ENCODE measurements at regions not wholly inside any gene's neighbourhood (a gene's known extent, or its start where the extent isn't known, plus 50 kb on each side); places are given as distances from the start of the nearest gene placed in this dataset.
A peak's percentile ranks its signal among the peaks of the same experiment; 100 is the strongest.

DNA sequence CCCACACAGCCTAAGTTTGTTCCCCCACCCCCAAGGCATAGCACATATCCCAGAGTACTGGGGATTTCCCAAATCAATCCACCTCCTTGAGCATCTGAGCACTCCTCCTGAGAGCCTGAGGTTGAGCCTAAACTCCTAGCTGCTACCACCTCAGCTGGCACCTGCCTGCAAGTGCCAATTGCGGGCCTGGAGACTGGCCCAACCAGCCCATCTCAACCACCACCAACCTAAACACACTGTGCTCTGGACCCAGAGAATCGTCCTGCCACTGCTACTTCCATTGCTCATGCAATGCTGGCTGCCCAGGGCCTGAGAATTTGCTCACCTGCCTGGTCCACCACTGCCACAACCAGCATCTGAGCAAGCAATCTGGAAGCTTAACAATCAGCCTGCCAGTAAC is 177.1 kb downstream of the FGF13 start:
- Mint-ChIP-seq H3K9me3 (peaks cover 9% of the 10 kb centered on the region), H3K4me1 (no peaks in the 10 kb centered on the region), H3K4me3 (no peak overlapping the region), H3K27ac (no peak overlapping the region), H3K27me3 (ENCODE audit: low read depth, poor library complexity) (peaks cover 3% of the 10 kb centered on the region), H3K36me3 (ENCODE audit: low read depth) (no peaks in the 10 kb centered on the region)
- TF ChIP-seq, protein P1, sequence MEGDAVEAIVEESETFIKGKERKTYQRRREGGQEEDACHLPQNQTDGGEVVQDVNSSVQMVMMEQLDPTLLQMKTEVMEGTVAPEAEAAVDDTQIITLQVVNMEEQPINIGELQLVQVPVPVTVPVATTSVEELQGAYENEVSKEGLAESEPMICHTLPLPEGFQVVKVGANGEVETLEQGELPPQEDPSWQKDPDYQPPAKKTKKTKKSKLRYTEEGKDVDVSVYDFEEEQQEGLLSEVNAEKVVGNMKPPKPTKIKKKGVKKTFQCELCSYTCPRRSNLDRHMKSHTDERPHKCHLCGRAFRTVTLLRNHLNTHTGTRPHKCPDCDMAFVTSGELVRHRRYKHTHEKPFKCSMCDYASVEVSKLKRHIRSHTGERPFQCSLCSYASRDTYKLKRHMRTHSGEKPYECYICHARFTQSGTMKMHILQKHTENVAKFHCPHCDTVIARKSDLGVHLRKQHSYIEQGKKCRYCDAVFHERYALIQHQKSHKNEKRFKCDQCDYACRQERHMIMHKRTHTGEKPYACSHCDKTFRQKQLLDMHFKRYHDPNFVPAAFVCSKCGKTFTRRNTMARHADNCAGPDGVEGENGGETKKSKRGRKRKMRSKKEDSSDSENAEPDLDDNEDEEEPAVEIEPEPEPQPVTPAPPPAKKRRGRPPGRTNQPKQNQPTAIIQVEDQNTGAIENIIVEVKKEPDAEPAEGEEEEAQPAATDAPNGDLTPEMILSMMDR (IDR thresholded peaks at IDR 0.05): no peak
- DNase-seq: no peak

DNA sequence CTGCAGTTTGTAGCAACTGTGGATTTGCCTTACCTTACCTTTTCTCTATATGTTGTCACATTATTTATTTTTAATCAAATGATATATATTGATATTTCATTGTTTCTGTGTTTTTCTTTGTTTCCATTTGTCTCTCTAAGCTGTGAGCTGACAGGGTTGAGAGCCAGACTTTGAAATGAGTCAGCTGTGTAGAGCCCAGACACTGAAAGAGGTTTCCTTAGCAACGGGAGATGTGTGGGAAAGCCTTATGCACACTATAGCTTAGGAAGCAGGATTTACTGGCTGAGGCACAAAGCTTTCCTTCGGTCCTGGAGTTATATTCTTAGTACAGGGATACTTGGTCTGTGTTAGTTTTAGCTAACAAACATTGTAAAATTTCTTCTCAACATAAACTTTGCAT is 192.2 kb downstream of the FGF13 start:
- TF ChIP-seq, protein P1 (IDR thresholded peaks at IDR 0.05): no peak
- H3K9me3 Mint-ChIP-seq: peaks cover 5% of the 10 kb centered on the region
- no peaks in the 10 kb centered on the region for H3K4me1 Mint-ChIP-seq
- H3K27ac Mint-ChIP-seq: no peak overlapping the region
- H3K4me3 Mint-ChIP-seq: no peak overlapping the region
- H3K27me3 Mint-ChIP-seq (ENCODE audit: low read depth, poor library complexity): no peaks in the 10 kb centered on the region
- DNase-seq: peak; percentile 2
- H3K36me3 Mint-ChIP-seq (ENCODE audit: low read depth): no peaks in the 10 kb centered on the region

DNA sequence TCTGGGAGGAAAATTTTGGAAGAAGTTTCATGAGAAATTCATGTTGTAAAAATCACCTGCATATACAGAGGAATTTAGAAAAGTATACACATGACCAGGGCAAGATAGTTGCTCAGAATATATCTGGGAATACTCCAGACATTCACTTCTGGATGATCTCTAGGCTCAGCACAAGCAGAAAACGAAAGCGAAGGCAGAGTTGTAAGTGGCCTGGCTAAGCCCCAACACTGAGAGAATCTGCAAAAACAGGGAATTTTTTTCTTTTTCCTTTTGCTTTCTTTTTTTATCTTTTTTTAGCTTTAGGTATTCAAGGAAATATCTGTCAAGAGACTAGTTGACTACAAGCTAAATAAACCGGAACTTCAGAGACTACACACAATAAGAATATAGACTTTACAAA is 207.2 kb downstream of the FGF13 start:
- Mint-ChIP-seq H3K4me3 (no peak overlapping the region), H3K4me1 (no peaks in the 10 kb centered on the region), H3K9me3 (peaks cover 30% of the 10 kb centered on the region)

DNA sequence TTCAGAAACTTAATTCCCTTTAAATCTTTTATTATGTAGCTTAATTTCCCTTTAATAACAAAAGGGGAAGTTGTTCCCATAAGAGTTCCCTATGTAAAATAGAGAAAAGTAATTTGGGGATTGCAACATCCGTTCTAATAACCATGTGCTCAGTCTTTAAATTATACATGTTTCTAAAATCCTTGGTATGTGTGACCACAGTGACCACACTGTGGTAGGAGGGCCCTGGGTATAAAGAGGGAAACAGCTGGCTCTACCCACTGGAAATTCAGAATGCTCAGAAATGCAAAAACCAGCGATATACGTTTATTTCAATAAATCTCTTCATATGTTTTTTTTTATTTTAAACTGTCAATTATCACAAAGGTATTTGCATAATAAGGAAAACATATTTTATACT is 219.1 kb downstream of the FGF13 start:
- H3K9me3 Mint-ChIP-seq: peaks cover 20% of the 10 kb centered on the region
- H3K27ac Mint-ChIP-seq: no peak overlapping the region
- no peak overlapping the region for H3K4me3 Mint-ChIP-seq
- TF ChIP-seq, protein P1 (IDR thresholded peaks at IDR 0.05): no peak
- DNase-seq: no peak
- no peaks in the 10 kb centered on the region for H3K4me1 Mint-ChIP-seq
- no peaks in the 10 kb centered on the region for H3K36me3 Mint-ChIP-seq (ENCODE audit: low read depth)
- H3K27me3 Mint-ChIP-seq (ENCODE audit: low read depth, poor library complexity): no peaks in the 10 kb centered on the region

More for the DNA sequence above, 207.2 kb downstream of the FGF13 start:
- DNase-seq: no peak
- H3K27me3 Mint-ChIP-seq (ENCODE audit: low read depth, poor library complexity): peaks cover 4% of the 10 kb centered on the region
- H3K27ac Mint-ChIP-seq: no peak overlapping the region
- no peaks in the 10 kb centered on the region for H3K36me3 Mint-ChIP-seq (ENCODE audit: low read depth)
- TF ChIP-seq, protein P1 (IDR thresholded peaks at IDR 0.05): no peak

DNA sequence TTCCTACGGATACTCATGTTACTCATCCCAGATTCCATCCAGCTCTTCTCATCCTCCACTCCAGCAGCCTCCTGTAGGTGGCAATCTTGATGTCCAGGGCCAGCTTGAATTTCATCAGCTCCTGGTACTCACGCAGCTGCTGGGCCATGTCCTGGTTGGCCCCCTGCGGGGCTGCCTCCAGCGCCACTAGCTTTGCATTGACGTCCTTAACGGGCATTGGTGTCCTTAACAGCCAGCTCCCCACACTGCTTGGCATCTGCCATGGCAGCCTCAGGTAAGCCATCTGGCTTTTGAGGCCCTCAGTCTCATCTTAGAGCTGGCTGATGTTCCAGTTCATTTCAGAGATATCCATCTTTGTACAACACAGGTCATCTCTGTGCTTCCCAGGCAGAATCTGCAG is 223.7 kb downstream of the FGF13 start:
- no peaks in the 10 kb centered on the region for H3K36me3 Mint-ChIP-seq (ENCODE audit: low read depth)
- H3K27ac Mint-ChIP-seq: no peak overlapping the region
- no peak overlapping the region for H3K4me3 Mint-ChIP-seq
- no peaks in the 10 kb centered on the region for H3K4me1 Mint-ChIP-seq
- TF ChIP-seq, protein P1 (IDR thresholded peaks at IDR 0.05): no peak
- DNase-seq: no peak
- peaks cover 3% of the 10 kb centered on the region for H3K27me3 Mint-ChIP-seq (ENCODE audit: low read depth, poor library complexity)
- peaks cover 33% of the 10 kb centered on the region for H3K9me3 Mint-ChIP-seq

DNA sequence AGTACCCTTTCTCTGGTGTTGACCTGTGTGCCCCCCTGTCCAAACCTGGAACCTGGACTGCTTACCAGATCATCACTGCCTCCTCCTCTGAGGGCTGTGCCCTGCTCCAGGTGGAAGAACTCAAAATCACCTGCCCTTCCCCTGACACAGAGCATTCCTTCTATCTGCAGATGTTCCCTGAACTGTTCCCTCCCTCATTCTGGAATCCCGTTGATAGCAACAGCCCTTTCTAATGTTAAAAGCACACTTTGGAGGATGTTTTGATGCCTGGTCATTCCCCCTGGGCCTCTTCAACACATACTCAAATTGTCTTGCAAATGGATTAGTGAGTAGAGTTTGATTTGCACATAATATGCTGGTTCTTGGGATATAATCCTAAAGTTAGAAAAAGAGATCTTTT is 225.8 kb downstream of the FGF13 start:
- H3K4me1 Mint-ChIP-seq: no peaks in the 10 kb centered on the region
- TF ChIP-seq, protein P1 (IDR thresholded peaks at IDR 0.05): no peak
- no peaks in the 10 kb centered on the region for H3K36me3 Mint-ChIP-seq (ENCODE audit: low read depth)
- DNase-seq: no peak
- no peak overlapping the region for H3K4me3 Mint-ChIP-seq
- H3K27me3 Mint-ChIP-seq (ENCODE audit: low read depth, poor library complexity): peaks cover 3% of the 10 kb centered on the region
- H3K27ac Mint-ChIP-seq: no peak overlapping the region
- H3K9me3 Mint-ChIP-seq: peaks cover 29% of the 10 kb centered on the region

All from nephron progenitor cell (in vitro differentiated cells).